Uterus (tissue), 2 donors: ENCODE measurements at regions not wholly inside any gene's neighbourhood (a gene's known extent, or its start where the extent isn't known, plus 50 kb on each side); places are given as distances from the start of the nearest gene placed in this dataset.

Experiments used
- CTCF ChIP-seq, 4 experiments: fragments of 200-600 bp in 2 of 4; fragments of 450-650 bp in 2 of 4; sonication (generic) in 2 of 4; IDR thresholded peaks; one replicate each; pipeline ENCODE4 v1.5.1; 2016 to 2019; ENCODE audit warnings: antibody characterized with exemption in 4 of 4, mild to moderate bottlenecking in 2 of 4, moderate library complexity in 1 of 4
- POLR2A ChIP-seq, 2 donors: fragments of 450-650 bp; IDR thresholded peaks; one replicate each; pipeline ENCODE4 v1.6.1; 2016; ENCODE audit warnings: antibody characterized with exemption in 2 of 2, mild to moderate bottlenecking in 1 of 2, moderate library complexity in 1 of 2

GRCh38 chr4:85153221-85153620 is 186.7 kb upstream of the WDFY3 start:
- TF ChIP-seq CTCF (IDR thresholded peaks at IDR 0.05) (no peak), POLR2A (IDR thresholded peaks at IDR 0.05) (no peak)
